SU-DHL-6 (cell line): ENCODE measurements at regions not wholly inside any gene's neighbourhood (a gene's known extent, or its start where the extent isn't known, plus 50 kb on each side); places are given as distances from the start of the nearest gene placed in this dataset.

ENCODE experiments used
- H2AFZ ChIP-seq: fragments of 200-600 bp; sonication (generic); 2 replicates; pipeline ENCODE4 v1.6.1; 2014; ENCODE audit warnings: low read depth, mild to moderate bottlenecking, moderate library complexity, mixed read lengths, antibody characterized with exemption, low read length; ENCODE audit not compliant: severe bottlenecking
- H3F3A ChIP-seq: fragments of 200-600 bp; shearing (Covaris generic); 2 replicates; pipeline ENCODE4 v1.6.0; 2016; ENCODE audit warnings: antibody characterized with exemption, mild to moderate bottlenecking; ENCODE audit not compliant: insufficient read depth
- H3K27ac ChIP-seq: fragments of 200-600 bp; sonication (generic); 2 replicates; pipeline ENCODE4 v1.5.1; 2016; ENCODE audit warnings: low read depth, mild to moderate bottlenecking, low read length, moderate library complexity, mixed read lengths
- H3K27me3 ChIP-seq: fragments of 200-600 bp; sonication (generic), shearing (Covaris generic); 2 replicates; pipeline ENCODE4 v1.6.0; 2014; ENCODE audit warnings: mild to moderate bottlenecking, low read length
- H3K36me3 ChIP-seq: fragments of 200-600 bp; sonication (generic); 2 replicates; pipeline ENCODE4 v1.6.1; 2014; ENCODE audit warnings: mild to moderate bottlenecking, low read length, mixed read lengths
- H3K4me2 ChIP-seq: fragments of 300-600, 200-600 bp; shearing (Covaris generic), sonication (generic); 2 replicates; pipeline ENCODE4 v1.6.0; 2014; ENCODE audit warnings: low read length, low read depth, mild to moderate bottlenecking; ENCODE audit not compliant: poor library complexity, severe bottlenecking
- H3K4me3 ChIP-seq: fragments of 200-600 bp; sonication (generic); 2 replicates; pipeline ENCODE4 v1.5.1; 2014; ENCODE audit warnings: antibody characterized with exemption, low read length, mild to moderate bottlenecking, mixed read lengths; ENCODE audit not compliant: insufficient read depth, poor library complexity, severe bottlenecking
- H3K79me2 ChIP-seq: fragments of 200-600 bp; sonication (generic); 2 replicates; pipeline ENCODE4 v1.6.1; 2014; ENCODE audit warnings: mild to moderate bottlenecking, low read length, moderate library complexity; ENCODE audit not compliant: insufficient read depth
- H3K9ac ChIP-seq: fragments of 200-600 bp; sonication (generic); 2 replicates; pipeline ENCODE4 v1.7.0; 2014; ENCODE audit warnings: mild to moderate bottlenecking, low read length
- H3K9me2 ChIP-seq: fragments of 200-600 bp; sonication (generic); replicated peaks from 2 replicates; pipeline ENCODE4 v1.6.1; 2014; ENCODE audit warnings: low read length; ENCODE audit not compliant: insufficient read depth
- H3K9me3 ChIP-seq: fragments of 200-600 bp; sonication (generic); 2 replicates; pipeline ENCODE4 v1.6.1; 2014; ENCODE audit warnings: low read length, mixed read lengths; ENCODE audit not compliant: insufficient read depth
- H4K20me1 ChIP-seq: fragments of 200-600 bp; sonication (generic); 2 replicates; pipeline ENCODE4 v1.6.1; 2014; ENCODE audit warnings: low read depth, mild to moderate bottlenecking, antibody characterized with exemption, low read length, moderate library complexity, mixed read lengths
- CTCF ChIP-seq: fragments of 200-600 bp; sonication (generic); IDR thresholded peaks from one replicate; pipeline ENCODE4 v1.5.1; 2017; ENCODE audit warnings: antibody characterized with exemption, mild to moderate bottlenecking, low read length, moderate library complexity; ENCODE audit not compliant: insufficient read depth, poor library complexity, severe bottlenecking
- EZH2phosphoT487 ChIP-seq: fragments of 200-600 bp; sonication (generic), shearing (Covaris generic); conservative IDR thresholded peaks from 2 replicates; pipeline ENCODE4 v1.6.1; 2018; ENCODE audit warnings: mild to moderate bottlenecking, antibody characterized with exemption, low read length, moderate library complexity, mixed read lengths

DNA sequence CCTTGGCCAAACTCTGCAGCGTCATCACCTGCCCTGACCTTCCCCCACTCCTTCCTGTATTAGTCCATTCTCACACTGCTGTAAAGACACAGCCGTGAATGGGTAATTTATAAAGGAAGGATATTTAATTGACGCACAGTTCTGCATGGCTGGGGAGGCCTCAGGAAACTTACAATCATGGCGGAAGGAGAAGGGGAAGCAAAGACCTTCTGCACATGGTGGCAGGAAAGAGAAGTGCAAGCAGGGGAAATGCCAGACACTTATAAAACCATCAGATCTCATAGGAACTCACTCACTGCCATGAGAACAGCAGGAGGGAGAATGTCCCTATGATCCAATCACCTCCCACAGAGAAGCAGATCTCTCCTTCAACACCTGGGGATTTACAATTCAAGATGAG is 408.5 kb downstream of the PTPRU start:
- no peak overlapping the region for H3K4me2 ChIP-seq
- H4K20me1 ChIP-seq = no peaks in the 10 kb centered on the region
- H3K4me3 ChIP-seq = no peak overlapping the region
- H3K9ac ChIP-seq = no peak overlapping the region
- no peak overlapping the region for H3K27ac ChIP-seq
- no peaks in the 10 kb centered on the region for H3K9me2 ChIP-seq
- no peaks in the 10 kb centered on the region for H3K27me3 ChIP-seq
- no peaks in the 10 kb centered on the region for H3F3A ChIP-seq
- no peak overlapping the region for H2AFZ ChIP-seq
- TF ChIP-seq CTCF = no peak
- no peak for TF ChIP-seq EZH2phosphoT487
- H3K9me3 ChIP-seq = no peaks in the 10 kb centered on the region
- no peaks in the 10 kb centered on the region for H3K79me2 ChIP-seq
- no peaks in the 10 kb centered on the region for H3K36me3 ChIP-seq

DNA sequence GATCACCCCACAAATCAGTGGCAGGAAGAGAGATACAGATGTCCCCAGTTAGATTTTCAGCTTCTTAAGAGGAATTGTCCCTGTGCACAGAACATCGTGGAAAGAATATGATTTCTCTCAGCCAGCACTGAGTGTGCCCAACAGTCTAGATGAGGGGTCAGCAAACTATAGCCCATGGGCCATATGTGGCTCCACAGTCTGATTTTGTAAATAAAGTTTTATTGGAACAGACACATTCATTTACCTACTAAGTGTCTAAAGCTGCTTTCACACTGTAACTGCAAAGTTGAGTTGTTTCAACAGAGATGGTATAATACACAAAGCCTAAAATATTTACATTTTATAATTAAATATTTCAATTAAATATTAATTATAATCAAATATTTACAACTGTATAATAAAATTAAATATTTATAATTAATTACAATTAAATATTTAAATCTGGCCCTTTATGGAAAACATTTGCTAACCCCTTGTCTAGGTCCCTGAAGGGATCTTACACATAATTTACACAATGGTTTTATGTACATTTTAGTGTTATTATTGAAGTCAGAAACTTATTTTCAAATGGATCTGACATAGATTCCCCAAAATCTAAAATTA is 407.6 kb downstream of the PTPRU start:
- no peak overlapping the region for H3K9ac ChIP-seq
- H3K36me3 ChIP-seq = no peaks in the 10 kb centered on the region
- H2AFZ ChIP-seq = no peak overlapping the region
- no peak overlapping the region for H3K27ac ChIP-seq
- H3K4me2 ChIP-seq = no peak overlapping the region
- no peaks in the 10 kb centered on the region for H3K79me2 ChIP-seq
- H3K9me3 ChIP-seq = no peaks in the 10 kb centered on the region
- H3K4me3 ChIP-seq = no peak overlapping the region
- no peaks in the 10 kb centered on the region for H3K27me3 ChIP-seq
- H3F3A ChIP-seq = no peaks in the 10 kb centered on the region
- no peaks in the 10 kb centered on the region for H3K9me2 ChIP-seq
- H4K20me1 ChIP-seq = no peaks in the 10 kb centered on the region
- TF ChIP-seq CTCF (no peak), EZH2phosphoT487 (no peak)

- Histone ChIP-seq H3K4me2 (no peak overlapping the region), H3K36me3 (no peaks in the 10 kb centered on the region), H3K27me3 (no peaks in the 10 kb centered on the region), H2AFZ (no peak overlapping the region), H3K79me2 (no peaks in the 10 kb centered on the region), H4K20me1 (no peaks in the 10 kb centered on the region), H3K27ac (no peak overlapping the region), H3K9me3 (no peaks in the 10 kb centered on the region), H3F3A (no peaks in the 10 kb centered on the region), H3K9ac (no peak overlapping the region), H3K4me3 (no peak overlapping the region), H3K9me2 (no peaks in the 10 kb centered on the region)
- no peak for TF ChIP-seq EZH2phosphoT487
- no peak for TF ChIP-seq CTCF
Observed at GRCh38 chr1:29643281-29643680, 407.0 kb downstream of the PTPRU start.
